Adrenal gland (tissue), 9 donors: ENCODE measurements at regions not wholly inside any gene's neighbourhood (a gene's known extent, or its start where the extent isn't known, plus 50 kb on each side); places are given as distances from the start of the nearest gene placed in this dataset.

Experiments used
- DNase-seq, 7 donors: peaks; one replicate each; pipeline ENCODE4 v3.0.0-alpha.2; 2019 to 2020
- H3K27ac ChIP-seq, 5 donors: fragments of 200-600 bp; sonication (generic) in 4 of 5; 1 replicate in 3 of 5; 2 replicates in 2 of 5; pipeline versions ENCODE4 v1.5.1 to v1.8.0; 2016 to 2020; ENCODE audit warnings: mild to moderate bottlenecking in 1 of 5
- H3K27me3 ChIP-seq: fragments of 200-600 bp; 2 replicates; pipeline ENCODE4 v1.8.0; 2021
- H3K36me3 ChIP-seq, 2 donors: fragments of 200-600 bp; replicated peaks in 1 of 2; 1 replicate in 1 of 2; 2 replicates in 1 of 2; pipeline versions ENCODE4 v1.5.1 to v1.8.0; 2018 to 2022
- H3K4me1 ChIP-seq, 2 donors: fragments of 200-600 bp; replicated peaks in 1 of 2; 1 replicate in 1 of 2; 2 replicates in 1 of 2; pipeline versions ENCODE4 v1.5.1 to v1.8.0; 2018 to 2021
- H3K4me3 ChIP-seq, 4 donors: fragments of 200-600 bp; sonication (generic) in 3 of 4; one replicate each; pipeline ENCODE4 v1.5.1; 2016 to 2018
- H3K9me3 ChIP-seq, 3 donors: fragments of 200-600 bp; sonication (generic) in 1 of 3; replicated peaks in 1 of 3; 1 replicate in 2 of 3; 2 replicates in 1 of 3; pipeline versions ENCODE4 v1.5.1 to v1.8.0; 2016 to 2021
- CTCF ChIP-seq, 6 experiments: fragments of 450-650 bp in 4 of 6; fragments of 200-600 bp in 2 of 6; sonication (generic) in 1 of 6; IDR thresholded peaks; 1 replicate in 5 of 6; 2 replicates in 1 of 6; pipeline versions ENCODE4 v1.5.1 to v1.8.0; 2016 to 2021; ENCODE audit warnings: antibody characterized with exemption in 6 of 6, mild to moderate bottlenecking in 2 of 6, moderate library complexity in 1 of 6
- POLR2A ChIP-seq, 2 donors: fragments of 450-650 bp; IDR thresholded peaks; one replicate each; pipeline ENCODE4 v1.6.1; 2017; ENCODE audit warnings: antibody characterized with exemption in 2 of 2, mild to moderate bottlenecking in 2 of 2, moderate library complexity in 1 of 2
- WGBS, 4 donors: extraction: QIAGEN DNeasy Blood & Tissue Kit in 2 of 4; methylation state at CpG; one replicate each; pipeline versions ENCODE4 v1.1.5 to v1.1.7; 2013 to 2017; 5-methylcytosine and 5-hydroxymethylcytosine counted together
- intact Hi-C, 2 donors: fragments of 100-400 bp; cut with DNase I; formaldehyde crosslinking; loops; one replicate each; pipeline versions ENCODE4 v1.14.1 to v1.15.0; 2022 to 2023
- donor health status: healthy with polysubstance abuse.
- donor health status: Bipolar disorder and iron deficiency.
- donor health status: DM: yes; HTN: yes; CAD: no.
- donor health status: DM: no; HTN: no; CAD: no.
- donor health status: DM: no; HTN: no; CAD: no.

- Histone ChIP-seq H3K4me3 (no peak overlapping the region), H3K9me3 (no peaks in the 10 kb centered on the region), H3K27ac (no peak overlapping the region), H3K27me3 (no peaks in the 10 kb centered on the region), H3K4me1 (no peaks in the 10 kb centered on the region), H3K36me3 (no peaks in the 10 kb centered on the region)
- 77 to 83% (median 83%) methylated on average over 2 of the region's 2 CpGs for WGBS, 4 donors
- intact Hi-C loops: no loop called here
- DNase-seq: no peak
- no peak for TF ChIP-seq POLR2A (IDR thresholded peaks at IDR 0.05)
- no peak for TF ChIP-seq CTCF (IDR thresholded peaks at IDR 0.05)
These were observed 141.2 kb downstream of the TM2D1 start for GRCh38 chr1:61583703-61584102.

DNA sequence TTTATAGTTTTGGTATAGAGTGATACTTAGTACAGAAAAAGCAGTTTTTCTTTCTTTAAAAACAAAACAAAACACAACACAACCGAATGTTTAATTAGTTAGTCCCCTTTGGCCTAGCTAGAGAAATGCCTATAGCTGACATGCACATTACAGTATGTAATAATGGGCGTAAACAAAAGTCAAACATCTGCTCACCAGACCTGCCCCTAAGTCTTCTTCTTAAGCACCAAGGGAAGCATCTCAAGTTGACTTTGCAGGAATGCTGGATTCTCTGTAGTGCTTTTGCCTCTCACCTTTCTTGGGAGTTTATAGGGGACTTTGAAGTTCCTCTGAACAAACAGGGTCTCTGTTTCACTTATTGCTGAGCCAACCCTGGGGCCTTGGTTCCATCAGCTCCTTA is 143.7 kb downstream of the TM2D1 start:
- Histone ChIP-seq H3K27me3 (no peaks in the 10 kb centered on the region), H3K27ac (no peak overlapping the region), H3K4me3 (no peak overlapping the region), H3K4me1 (no peaks in the 10 kb centered on the region), H3K36me3 (no peaks in the 10 kb centered on the region), H3K9me3 (no peaks in the 10 kb centered on the region)
- intact Hi-C loops: no loop called here
- 70 to 93% (median 87%) methylated on average over 2 of the region's 2 CpGs for WGBS, 4 donors
- no peak for DNase-seq
- TF ChIP-seq CTCF (IDR thresholded peaks at IDR 0.05): no peak
- no peak for TF ChIP-seq POLR2A (IDR thresholded peaks at IDR 0.05)

DNA sequence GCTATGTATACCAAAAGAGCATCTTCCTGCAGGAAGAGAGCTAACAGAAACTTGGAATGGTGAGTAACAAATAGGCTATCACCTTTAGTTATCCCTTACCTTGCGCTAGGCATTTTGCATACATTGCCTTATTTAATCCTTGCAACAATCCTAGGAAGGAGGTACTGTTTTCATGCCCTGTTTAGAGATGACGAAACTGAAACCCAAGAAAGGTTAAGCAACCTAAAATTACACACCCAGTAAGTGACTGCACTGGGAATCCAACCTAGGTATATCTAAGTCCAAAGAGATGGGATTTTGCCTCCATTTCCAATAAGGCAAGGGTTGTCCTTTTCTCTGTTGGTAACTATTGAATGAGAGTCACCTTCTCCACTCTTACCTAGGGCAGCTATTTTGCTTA is 144.5 kb downstream of the TM2D1 start:
- DNase-seq: no peak
- intact Hi-C loops: no loop called here
- no peaks in the 10 kb centered on the region for H3K27me3 ChIP-seq
- no peaks in the 10 kb centered on the region for H3K4me1 ChIP-seq
- no peak for TF ChIP-seq CTCF (IDR thresholded peaks at IDR 0.05)
- no peaks in the 10 kb centered on the region for H3K36me3 ChIP-seq
- no peak overlapping the region for H3K4me3 ChIP-seq
- H3K27ac ChIP-seq: no peak overlapping the region
- H3K9me3 ChIP-seq: no peaks in the 10 kb centered on the region
- 86 to 91% (median 89%) methylated on average over 2 of the region's 2 CpGs for WGBS, 4 donors

- intact Hi-C loops: no loop called here
- TF ChIP-seq POLR2A (IDR thresholded peaks at IDR 0.05) (no peak), CTCF (IDR thresholded peaks at IDR 0.05) (no peak)
- DNase-seq: no peak
- 75 to 92% (median 82%) methylated on average over 1 of the region's 1 CpG for WGBS, 4 donors
- Histone ChIP-seq H3K27me3 (no peaks in the 10 kb centered on the region), H3K9me3 (no peaks in the 10 kb centered on the region), H3K36me3 (no peaks in the 10 kb centered on the region), H3K27ac (peak overlapping the region in 1 of 5 donors; percentile 4), H3K4me3 (no peak overlapping the region), H3K4me1 (no peaks in the 10 kb centered on the region)
These were observed 145.1 kb downstream of the TM2D1 start for GRCh38 chr1:61579802-61580201.
